DMS153 treated with DMSO at 0.1 percent for 48 hours (cell line): ENCODE measurements at regions not wholly inside any gene's neighbourhood (a gene's known extent, or its start where the extent isn't known, plus 50 kb on each side); places are given as distances from the start of the nearest gene placed in this dataset.
"Not testable (repeated sequence)": the region's sequence is repeated elsewhere in the genome, so short reads cannot be mapped to it uniquely, and the experiment has no call there.

Experiments used
- DNase-seq: peaks from one replicate; lab custom pipeline; 2025; ENCODE audit not compliant: unreplicated experiment; lab: John Stamatoyannopoulos, UW

- DNase-seq = no peak
Observed at GRCh38 chr6:9139746-9140145, 704.4 kb upstream of the SLC35B3 start.

GRCh38 chr6:9138936-9139335 lies 703.6 kb upstream of the SLC35B3 start:
- DNase-seq = no peak

- no peak for DNase-seq
Observed at GRCh38 chr6:9136141-9136822, 700.9 kb upstream of the SLC35B3 start.

GRCh38 chr6:9131616-9132015 lies 696.3 kb upstream of the SLC35B3 start:
- DNase-seq = peak; percentile 20

GRCh38 chr6:9131201-9131600 lies 695.9 kb upstream of the SLC35B3 start:
- DNase-seq = no peak

- DNase-seq = no peak
Observed at GRCh38 chr6:9128970-9129369, 693.6 kb upstream of the SLC35B3 start.

- no peak for DNase-seq
Observed at GRCh38 chr6:9126878-9127560, 691.7 kb upstream of the SLC35B3 start.

GRCh38 chr6:9126034-9126433 lies 690.7 kb upstream of the SLC35B3 start:
- not testable (repeated sequence) for DNase-seq

GRCh38 chr6:9121549-9121948 lies 686.2 kb upstream of the SLC35B3 start:
- DNase-seq = no peak

- DNase-seq = no peak
Observed at GRCh38 chr6:9116026-9116425, 680.7 kb upstream of the SLC35B3 start.

GRCh38 chr6:9112544-9112943 lies 677.2 kb upstream of the SLC35B3 start:
- no peak for DNase-seq

- DNase-seq = no peak
Observed at GRCh38 chr6:9103876-9104521, 668.7 kb upstream of the SLC35B3 start.

GRCh38 chr6:9101920-9102319 lies 666.6 kb upstream of the SLC35B3 start:
- no peak for DNase-seq

- DNase-seq = no peak
Observed at GRCh38 chr6:9100869-9101580, 665.7 kb upstream of the SLC35B3 start.

- no peak for DNase-seq
Observed at GRCh38 chr6:9095729-9096128, 660.4 kb upstream of the SLC35B3 start.

- DNase-seq = no peak
Observed at GRCh38 chr6:9095137-9095536, 659.8 kb upstream of the SLC35B3 start.

- DNase-seq = no peak
Observed at GRCh38 chr6:9089724-9090123, 654.4 kb upstream of the SLC35B3 start.

- peak; percentile 21 for DNase-seq
Observed at GRCh38 chr6:9087470-9087869, 652.1 kb upstream of the SLC35B3 start.

- DNase-seq = no peak
Observed at GRCh38 chr6:9086331-9086730, 651.0 kb upstream of the SLC35B3 start.

- DNase-seq = no peak
Observed at GRCh38 chr6:9085709-9086070, 650.3 kb upstream of the SLC35B3 start.

GRCh38 chr6:9085054-9085708 lies 649.8 kb upstream of the SLC35B3 start:
- peak; percentile 21 for DNase-seq
